GM21786 (cell line): ENCODE measurements at regions not wholly inside any gene's neighbourhood (a gene's known extent, or its start where the extent isn't known, plus 50 kb on each side); places are given as distances from the start of the nearest gene placed in this dataset.

Source experiments
- ATAC-seq: cut with Tn5 transposase; IDR thresholded peaks from one replicate; pipeline ENCODE4 v1.9.1; 2021; ENCODE audit not compliant: unreplicated experiment

- ATAC-seq = no peak
Observed at GRCh38 chr4:112889619-112890527, 159.6 kb upstream of the ANK2 start.

GRCh38 chr4:112894480-112894879, 155.0 kb upstream of the ANK2 start:
- ATAC-seq = no peak

- ATAC-seq = no peak
Observed at GRCh38 chr4:112894951-112895350, 154.5 kb upstream of the ANK2 start.

GRCh38 chr4:112895811-112896608, 153.4 kb upstream of the ANK2 start:
- peak; percentile 75 for ATAC-seq

GRCh38 chr4:112896609-112897190, 152.8 kb upstream of the ANK2 start:
- no peak for ATAC-seq

- no peak for ATAC-seq
Observed at GRCh38 chr4:112897543-112897942, 151.9 kb upstream of the ANK2 start.

GRCh38 chr4:112898357-112899141, 150.9 kb upstream of the ANK2 start:
- ATAC-seq = no peak

DNA sequence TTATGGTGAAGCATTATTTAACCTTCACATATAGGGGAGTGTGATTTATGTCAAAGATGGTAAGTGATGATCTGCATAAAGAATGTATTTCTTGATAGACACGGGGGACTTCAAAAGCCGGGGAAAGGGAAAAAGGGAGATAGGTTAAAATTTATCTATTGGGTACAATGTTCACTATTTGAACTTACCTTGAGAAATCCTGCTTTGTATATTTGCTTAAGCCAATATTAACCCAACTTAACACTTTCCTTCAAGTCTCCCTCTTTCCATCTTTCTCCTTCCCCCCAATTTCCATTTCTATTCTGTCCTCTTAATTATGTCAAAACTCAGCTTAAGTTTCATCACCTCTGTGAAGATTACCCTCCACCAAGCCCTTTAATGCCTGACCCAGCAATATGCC, 149.0 kb upstream of the ANK2 start:
- no peak for ATAC-seq

DNA sequence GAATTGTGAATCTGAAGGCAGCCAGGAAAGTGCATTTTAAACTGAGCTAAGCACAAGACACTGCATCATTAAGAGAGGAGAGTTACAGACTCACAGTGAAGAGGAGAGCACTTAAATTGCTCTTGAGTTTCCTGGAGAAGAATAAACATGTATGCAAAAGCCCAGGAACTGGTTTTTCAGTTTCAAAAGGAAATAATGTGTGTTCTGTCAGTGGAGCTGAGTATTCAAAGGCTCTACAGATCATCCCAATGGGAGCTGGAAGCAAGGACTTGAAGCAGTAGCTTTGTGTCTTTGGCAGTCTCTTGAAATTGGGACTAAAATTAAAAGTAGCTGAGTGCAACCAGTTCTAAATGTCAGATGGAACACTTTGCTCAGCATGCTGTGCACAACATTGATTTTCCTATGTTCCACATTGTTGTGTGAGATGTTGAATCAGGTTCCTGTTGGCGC, 147.5 kb upstream of the ANK2 start:
- no peak for ATAC-seq

DNA sequence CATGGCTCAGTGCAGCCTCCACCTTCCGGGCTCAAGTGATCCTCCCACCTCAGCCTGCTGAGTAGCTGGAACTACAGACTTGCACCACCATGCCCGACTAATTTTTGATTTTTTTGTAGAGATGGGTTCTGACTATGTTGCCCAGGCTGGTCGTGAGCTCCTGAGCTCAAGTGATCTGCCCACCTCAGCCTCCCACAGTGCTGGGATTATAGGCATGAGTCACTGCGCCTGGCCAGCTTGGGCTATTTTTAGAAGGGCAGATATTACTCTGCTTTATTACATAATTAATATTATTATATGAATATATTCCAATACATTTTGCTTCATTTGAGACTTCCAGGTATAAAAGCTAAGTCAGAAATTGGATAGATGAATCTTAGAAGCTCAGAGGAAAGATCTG, 143.7 kb upstream of the ANK2 start:
- no peak for ATAC-seq

DNA sequence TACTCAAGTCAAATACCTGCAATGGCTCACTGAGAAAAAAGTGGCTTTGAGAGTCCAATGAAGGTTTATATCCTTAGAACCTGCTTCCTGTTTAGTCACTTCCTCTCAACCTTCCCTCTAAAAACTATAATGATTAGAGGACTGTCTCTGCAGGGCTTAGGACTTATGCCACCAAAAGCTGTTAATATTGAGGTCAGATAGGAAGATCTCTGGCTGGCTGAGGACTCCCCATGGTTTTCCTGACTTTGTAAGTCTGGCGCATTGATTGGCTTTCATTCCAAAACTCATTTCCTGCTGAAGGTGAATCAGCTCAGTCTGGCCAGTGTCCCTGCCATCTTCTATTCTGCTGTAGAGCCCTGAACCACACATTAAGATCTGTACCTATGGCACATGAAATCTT, 140.9 kb upstream of the ANK2 start:
- no peak for ATAC-seq

- peak; percentile 72 for ATAC-seq
Observed at GRCh38 chr4:112910109-112910736, 139.2 kb upstream of the ANK2 start.

DNA sequence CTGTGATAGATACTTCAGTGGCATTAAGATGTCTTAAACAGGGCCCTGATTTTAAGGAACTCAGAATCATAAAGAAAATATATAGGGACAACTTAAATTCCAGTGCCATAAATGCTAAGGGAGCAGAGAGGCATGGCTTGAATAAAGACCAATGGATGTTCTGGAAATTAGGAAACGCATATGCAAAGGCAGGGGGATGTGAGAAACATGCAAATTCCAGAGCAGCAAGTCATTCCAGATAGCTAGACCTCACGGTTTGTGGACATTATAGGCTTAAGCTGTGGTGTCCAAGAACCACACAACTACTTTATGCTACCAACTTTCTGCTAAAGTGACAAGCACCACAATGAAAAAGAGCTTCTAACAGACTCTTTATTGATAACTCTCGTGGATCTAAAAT, 132.6 kb upstream of the ANK2 start:
- ATAC-seq = no peak

- ATAC-seq = no peak
Observed at GRCh38 chr4:112923516-112923915, 125.9 kb upstream of the ANK2 start.

- no peak for ATAC-seq
Observed at GRCh38 chr4:112926819-112927218, 122.6 kb upstream of the ANK2 start.

- ATAC-seq = no peak
Observed at GRCh38 chr4:112927544-112927943, 121.9 kb upstream of the ANK2 start.

DNA sequence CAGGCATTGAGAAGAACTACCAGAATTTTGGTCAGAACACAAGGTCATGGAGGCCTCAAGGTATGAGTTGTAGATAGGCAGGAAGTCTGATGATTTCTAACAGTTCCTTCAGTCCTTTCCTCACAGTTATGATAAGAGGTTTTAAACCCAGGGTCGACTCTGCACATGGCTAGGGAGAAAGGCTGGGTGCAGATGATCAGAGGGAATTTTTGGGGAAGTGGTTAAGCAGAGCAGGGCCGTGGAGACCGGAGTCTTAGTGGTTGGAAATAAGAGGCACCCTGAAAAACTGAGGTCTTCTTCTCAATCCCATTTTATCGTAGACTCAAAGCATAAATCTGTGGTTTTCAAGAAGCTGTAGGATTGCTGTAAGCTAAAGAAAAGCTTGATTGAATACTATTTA, 118.5 kb upstream of the ANK2 start:
- ATAC-seq = no peak

GRCh38 chr4:112933790-112934189, 115.7 kb upstream of the ANK2 start:
- ATAC-seq = no peak

- ATAC-seq = no peak
Observed at GRCh38 chr4:112938461-112939058, 110.9 kb upstream of the ANK2 start.

- no peak for ATAC-seq
Observed at GRCh38 chr4:112939901-112940300, 109.6 kb upstream of the ANK2 start.
